HG03097 (cell line): ENCODE measurements at regions not wholly inside any gene's neighbourhood (a gene's known extent, or its start where the extent isn't known, plus 50 kb on each side); places are given as distances from the start of the nearest gene placed in this dataset.
"Not testable (repeated sequence)": the region's sequence is repeated elsewhere in the genome, so short reads cannot be mapped to it uniquely, and the experiment has no call there.

Source experiments
- ATAC-seq: cut with Tn5 transposase; IDR thresholded peaks from one replicate; pipeline ENCODE4 v1.9.1; 2021; ENCODE audit not compliant: unreplicated experiment, low FRiP score

- ATAC-seq = no peak
Measured at GRCh38 chr13:23067129-23067528, 113.7 kb upstream of the SGCG start.

GRCh38 chr13:23069566-23069965, 111.2 kb upstream of the SGCG start:
- no peak for ATAC-seq

DNA sequence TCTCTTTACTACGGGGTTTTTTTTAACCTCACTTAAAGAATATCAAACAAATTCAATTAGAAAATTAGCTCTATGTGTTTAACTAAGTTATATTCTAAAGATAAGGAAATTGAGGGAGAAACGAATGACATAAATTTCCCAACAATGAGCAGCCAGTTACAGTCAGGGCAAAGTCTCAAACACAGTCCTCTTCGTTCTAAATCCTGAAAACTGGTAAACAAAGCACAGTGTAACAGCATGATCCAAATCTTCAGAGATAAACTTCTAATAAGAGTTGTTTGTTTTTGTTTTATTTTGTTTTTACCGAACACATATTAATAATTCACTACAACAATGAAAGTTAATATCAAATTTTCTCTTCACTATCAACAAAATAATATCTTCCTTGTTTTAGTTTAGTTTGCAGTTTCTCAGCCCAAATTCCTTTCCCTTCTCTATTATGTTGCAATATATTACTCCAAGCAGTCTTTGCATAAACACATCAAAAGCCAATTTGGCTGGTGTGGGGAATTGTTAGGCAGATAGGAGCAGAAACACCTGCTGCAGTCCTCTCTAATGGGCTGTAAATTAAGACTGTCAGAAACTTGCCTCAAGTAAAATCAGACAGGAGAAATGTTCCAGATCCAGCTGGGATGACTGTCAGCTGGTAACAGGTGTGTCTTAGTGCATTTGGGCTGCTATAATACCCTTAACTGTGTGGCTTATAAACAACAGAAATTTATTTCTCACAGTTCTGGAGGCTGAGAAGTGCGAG, 106.5 kb upstream of the SGCG start:
- ATAC-seq = no peak

DNA sequence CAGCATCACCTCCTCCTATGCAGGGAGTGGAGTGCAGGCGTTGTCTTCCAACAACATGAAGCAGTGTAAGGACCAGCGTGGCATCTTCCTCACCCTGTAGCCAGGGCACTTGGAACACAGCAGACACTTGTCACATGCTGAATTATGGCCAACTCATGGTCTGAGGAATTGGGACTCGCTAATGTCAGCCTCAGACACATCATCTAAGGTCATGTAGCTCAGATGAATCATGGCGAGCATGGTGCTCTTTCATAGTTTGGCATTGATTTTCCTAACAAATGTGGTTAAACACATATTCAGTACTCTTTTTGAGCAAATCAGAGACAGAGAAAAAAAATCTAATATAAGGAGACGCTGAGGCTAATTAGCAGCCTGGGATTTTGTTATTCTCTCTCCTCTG, 99.6 kb upstream of the SGCG start:
- ATAC-seq = no peak

DNA sequence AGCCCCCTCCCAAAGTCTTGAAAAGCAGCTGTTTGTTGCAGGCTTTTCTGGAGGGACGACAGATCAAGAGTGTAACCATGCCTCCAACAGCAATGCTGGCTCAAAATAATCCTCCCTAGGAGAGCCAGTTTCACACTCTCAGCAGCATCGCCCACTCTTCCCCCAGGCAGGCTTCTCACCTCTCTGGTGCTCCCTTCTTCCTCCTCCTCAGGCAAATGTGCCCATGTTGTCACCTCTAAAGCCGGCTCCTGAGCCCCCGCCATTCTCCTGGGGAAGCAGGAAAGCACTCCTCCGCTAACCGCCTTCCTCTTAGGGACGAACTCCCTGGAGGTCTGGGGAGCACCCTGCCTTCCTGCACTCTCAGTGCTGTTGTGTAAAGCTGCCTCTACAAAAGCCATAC, 98.9 kb upstream of the SGCG start:
- no peak for ATAC-seq

DNA sequence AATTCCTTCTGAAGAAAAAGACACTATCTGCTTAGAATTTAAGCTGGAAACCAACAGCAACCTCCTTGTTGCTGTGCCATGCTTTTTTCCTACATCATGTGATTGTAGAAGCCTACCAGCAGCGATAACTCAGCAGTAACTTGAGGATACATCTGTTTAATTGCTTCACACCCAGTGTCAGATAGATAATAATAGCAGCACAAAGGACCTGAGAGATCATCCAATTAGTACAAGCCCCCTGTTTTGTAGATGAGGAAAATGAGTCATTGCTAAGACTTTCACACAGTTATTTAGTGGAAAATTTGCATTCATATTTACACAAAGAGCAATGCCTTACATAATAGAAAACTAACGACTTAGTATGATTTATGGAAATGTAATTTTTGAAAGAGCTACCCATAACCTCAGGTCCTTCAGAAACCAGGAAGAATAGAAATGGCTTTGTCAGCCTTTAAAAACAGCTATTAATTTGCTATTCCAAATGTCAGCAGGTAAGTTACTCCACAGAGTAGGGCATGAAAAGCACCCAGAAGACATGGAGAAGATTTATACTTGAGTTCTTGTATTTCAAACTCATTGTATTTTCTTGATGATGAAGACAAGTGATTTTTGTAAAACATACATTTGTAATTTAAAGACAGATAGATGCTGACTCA, 93.7 kb upstream of the SGCG start:
- no peak for ATAC-seq

DNA sequence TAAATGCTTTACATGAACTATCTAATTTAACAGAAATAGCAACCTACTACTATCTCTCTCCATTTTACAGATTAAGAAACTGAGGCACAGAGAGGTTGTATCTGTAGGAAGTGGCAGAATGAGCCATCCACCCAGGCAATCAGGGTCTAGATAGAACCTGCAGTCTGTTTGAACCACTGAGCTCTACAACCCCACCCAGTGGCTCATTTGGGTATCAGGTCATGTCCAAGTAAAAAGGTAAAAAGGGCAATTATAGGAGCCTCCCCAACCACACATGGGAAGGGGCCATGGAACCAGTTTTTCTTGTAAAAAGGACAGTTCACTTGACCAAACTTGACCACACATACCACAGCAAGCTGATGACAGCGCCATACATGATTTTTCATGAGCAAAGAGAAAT, 92.9 kb upstream of the SGCG start:
- no peak for ATAC-seq

- ATAC-seq = no peak
Measured at GRCh38 chr13:23098161-23098907, 82.4 kb upstream of the SGCG start.

- ATAC-seq = no peak
Measured at GRCh38 chr13:23105051-23105450, 75.7 kb upstream of the SGCG start.

DNA sequence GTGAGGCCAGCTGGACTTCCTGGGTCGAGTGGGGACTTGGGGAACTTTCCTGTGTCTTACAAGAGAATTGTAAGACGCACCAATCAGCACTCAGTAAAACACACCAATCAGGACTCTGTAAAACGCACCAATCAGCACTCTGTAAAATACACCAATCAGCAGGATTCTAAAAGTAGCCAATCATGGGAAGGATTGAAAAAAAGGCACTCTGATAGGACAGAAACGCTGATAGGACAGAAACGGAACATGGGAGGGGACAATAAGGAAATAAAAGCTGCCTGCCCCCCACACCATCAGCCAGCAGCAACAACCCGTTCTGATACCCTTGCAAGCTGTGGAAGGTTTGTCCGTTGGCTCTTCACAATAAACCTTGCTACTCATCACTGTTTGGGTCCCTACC, 73.1 kb upstream of the SGCG start:
- ATAC-seq = no peak

GRCh38 chr13:23119131-23119530, 61.6 kb upstream of the SGCG start:
- ATAC-seq = no peak

- ATAC-seq = not testable (repeated sequence)
Measured at GRCh38 chr13:23127540-23127939, 53.2 kb upstream of the SGCG start.

- ATAC-seq = no peak
Measured at GRCh38 chr13:23129331-23129730, 51.4 kb upstream of the SGCG start.
